ENCODE measurements at regions not wholly inside any gene's neighbourhood (a gene's known extent, or its start where the extent isn't known, plus 50 kb on each side); places are given as distances from the start of the nearest gene placed in this dataset.

- DNase-seq = peak; percentile 4
Measured at GRCh38 chr13:106433066-106433465, 102.4 kb downstream of the EFNB2 start.

- peak; percentile 49 for DNase-seq
Measured at GRCh38 chr13:106432636-106433035, 102.8 kb downstream of the EFNB2 start.

- no peak for DNase-seq
Measured at GRCh38 chr13:106426909-106427308, 108.6 kb downstream of the EFNB2 start.

GRCh38 chr13:106425661-106426060 lies 109.8 kb downstream of the EFNB2 start:
- no peak for DNase-seq

DNA sequence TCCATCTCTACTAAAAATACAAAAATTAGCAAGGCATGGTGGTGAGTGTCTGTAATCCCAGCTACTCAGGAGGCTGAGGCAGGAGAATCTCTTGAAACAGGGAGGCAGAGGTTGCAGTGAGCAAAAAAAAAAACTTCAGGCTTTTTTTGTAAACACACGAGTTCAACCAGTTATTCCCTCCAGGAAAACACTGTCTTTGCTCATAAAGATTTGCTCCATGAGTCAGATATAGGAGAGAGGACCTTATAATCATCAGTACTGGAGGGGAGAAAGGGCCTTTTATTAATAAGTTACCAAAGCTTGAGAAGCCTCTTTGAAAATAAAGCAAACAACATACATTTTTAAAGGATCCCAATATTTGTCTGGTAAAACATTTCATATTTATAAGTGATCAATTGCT lies 110.7 kb downstream of the EFNB2 start:
- no peak for DNase-seq

- no peak for DNase-seq
Measured at GRCh38 chr13:106423530-106423929, 111.9 kb downstream of the EFNB2 start.

DNA sequence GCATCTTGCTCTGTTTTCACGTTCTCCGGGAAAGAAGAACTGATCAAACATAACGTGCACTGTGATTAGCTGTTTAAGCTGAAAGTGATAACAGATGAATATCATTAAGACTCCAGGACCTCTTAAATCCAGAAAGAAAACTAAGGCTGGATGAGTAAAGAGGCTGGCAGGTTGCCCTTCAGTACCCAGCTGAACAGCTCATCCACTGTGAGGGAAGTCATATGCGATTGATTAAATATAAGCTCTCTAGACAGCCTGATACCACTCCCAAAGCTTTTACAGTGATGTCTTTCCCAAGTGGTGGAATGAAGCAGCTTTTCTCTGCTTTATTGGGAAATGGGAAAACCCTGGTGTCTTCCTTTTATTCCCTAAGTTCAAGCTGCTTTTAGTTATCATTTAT lies 116.9 kb downstream of the EFNB2 start:
- peak; percentile 95 for DNase-seq

DNA sequence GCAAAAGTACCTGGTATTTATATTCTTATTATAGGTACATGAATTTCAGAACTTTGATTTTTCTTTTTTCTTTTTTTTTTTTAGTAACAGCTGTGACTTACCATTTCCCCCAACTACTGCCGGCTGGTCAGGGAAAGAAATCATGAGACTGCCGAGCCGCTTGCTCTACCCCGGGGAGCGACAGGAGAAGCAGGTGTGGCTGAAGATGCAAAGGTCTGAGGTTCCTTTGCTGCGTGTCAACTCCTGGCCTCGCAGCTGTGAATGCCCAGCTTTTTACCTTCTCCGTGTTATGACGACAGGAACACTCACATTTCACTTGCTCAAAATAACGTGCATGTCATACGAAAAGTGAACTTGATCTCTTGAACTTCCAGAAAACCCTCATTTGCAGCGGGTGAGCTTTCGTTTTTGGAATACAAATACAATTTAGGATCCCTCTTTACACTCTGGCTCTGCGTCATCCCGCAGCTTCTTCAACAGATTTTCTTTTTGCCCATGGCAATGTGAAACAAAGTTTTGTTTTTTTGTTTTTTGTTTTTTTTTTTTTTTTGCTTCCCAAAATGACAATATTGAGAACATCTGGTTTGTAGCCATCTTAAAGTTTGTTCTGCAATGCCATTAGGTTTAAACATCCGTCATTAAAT lies 117.9 kb downstream of the EFNB2 start:
- DNase-seq = peak; percentile 3

- DNase-seq = no peak
Measured at GRCh38 chr13:106416645-106417044, 118.8 kb downstream of the EFNB2 start.

GRCh38 chr13:106415971-106416370 lies 119.5 kb downstream of the EFNB2 start:
- no peak for DNase-seq

DNA sequence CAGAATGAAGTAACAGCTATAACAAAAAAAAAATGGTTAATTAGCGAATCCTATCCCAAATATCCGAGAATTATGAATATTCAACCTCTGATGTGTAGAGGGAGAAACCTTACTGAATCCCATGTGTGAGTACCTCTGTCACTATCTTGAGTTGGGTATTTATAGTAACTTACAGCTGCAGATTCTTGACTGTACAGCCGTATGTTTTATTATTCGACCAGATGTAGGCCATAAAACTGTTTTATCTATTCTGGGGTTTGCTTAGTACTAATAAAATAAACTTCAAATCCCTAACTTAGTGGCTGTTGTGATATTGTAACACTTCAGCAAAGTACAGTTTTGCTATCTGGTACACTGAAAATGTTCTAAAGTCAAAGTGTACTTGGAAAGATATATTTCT lies 120.0 kb downstream of the EFNB2 start:
- DNase-seq = no peak

GRCh38 chr13:106407338-106407737 lies 128.1 kb downstream of the EFNB2 start:
- DNase-seq = no peak

- DNase-seq = no peak
Measured at GRCh38 chr13:106405731-106406130, 129.7 kb downstream of the EFNB2 start.

DNA sequence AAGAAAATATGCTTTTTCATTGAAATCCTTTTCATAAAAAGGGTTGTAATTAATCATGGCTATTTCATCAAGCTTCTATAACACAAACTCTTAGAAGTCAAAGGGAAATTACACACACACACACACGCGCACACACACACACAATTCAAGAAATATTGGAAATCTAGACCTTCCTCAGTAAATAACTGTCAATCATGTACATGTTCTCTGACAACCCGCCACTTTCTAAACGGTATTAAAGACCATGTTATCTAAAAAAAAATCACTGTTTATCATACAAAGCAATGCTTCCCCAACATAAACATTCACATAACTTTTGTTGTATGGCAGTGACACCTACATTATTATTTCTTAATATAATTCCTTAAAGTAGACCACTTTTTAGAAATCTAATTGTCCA lies 132.2 kb downstream of the EFNB2 start:
- DNase-seq = no peak

DNA sequence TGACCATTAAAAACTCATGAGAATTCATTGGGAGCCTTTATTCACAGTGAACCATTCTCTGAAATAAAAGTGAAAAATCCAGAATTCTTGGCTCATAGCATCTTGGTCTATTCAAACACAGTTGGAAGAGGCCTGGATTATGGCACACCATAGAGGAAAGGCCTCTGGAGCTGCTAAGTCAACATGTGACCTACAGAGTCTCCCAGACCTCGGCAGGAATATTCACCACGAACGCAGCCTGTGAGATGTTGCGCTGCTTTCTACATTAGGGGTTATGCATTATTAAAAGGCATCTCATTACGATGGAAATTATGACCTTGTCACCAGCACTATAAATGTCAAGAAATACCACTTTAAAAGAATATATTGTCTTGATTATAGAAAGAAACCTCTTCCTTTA lies 132.6 kb downstream of the EFNB2 start:
- no peak for DNase-seq

- DNase-seq = no peak
Measured at GRCh38 chr13:106401081-106401480, 134.4 kb downstream of the EFNB2 start.

- no peak for DNase-seq
Measured at GRCh38 chr13:106400289-106400688, 135.2 kb downstream of the EFNB2 start.

DNA sequence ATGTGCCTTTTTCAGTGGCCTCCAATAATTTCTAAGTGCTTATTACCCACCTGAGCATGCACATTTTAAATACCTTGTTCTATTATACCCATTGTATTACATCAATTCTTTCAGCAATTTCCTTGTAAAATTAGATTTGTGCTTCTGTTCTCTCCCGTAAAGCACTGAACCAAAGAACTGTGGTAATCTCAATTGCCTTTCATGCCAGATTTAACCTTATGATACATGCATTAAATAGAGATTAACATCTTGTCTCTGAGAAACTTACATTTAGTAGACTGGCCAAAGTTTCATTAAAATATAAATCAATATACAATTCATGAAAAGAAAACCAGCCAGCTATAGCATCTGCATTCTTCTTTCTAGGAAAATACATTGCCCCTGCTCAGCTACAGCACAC lies 137.2 kb downstream of the EFNB2 start:
- no peak for DNase-seq

DNA sequence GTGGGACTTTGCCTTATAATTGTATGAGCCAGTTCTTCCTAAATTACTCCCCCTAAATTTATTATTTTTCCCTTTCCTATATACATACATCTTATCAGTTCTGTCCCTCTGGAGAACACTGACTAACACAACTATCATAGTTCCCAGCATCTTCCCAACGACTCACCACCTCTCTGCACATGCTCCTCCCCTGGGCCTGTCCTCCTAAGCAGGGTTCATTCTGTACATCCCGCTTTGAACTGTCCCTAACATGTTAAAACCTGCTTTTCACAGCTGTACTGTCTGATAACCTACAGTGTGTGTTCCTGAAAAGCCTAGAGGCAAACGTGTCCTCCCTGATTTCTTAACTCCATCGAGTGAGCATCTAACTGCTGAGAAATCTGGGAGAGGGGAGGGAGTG lies 141.7 kb downstream of the EFNB2 start:
- peak; percentile 59 for DNase-seq

DNA sequence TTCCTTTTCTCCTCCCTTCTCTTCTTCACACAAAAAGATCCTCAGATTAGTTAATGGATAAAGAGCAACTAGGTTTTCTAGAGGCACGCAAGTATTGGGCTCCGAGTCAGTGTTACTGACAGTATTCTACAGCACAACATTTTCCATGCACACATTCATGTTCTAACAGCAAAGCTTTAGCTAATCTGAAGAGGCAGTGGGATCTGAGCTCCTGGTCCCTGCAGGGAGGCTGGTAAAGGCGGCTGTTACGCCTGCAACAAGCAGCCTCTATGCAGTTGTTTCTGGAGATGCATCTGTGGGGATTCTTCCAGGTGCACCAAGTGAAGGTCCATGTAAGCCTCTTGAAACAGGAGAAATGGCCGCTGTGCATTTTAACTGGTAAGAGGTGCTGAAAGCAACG lies 143.8 kb downstream of the EFNB2 start:
- no peak for DNase-seq

- no peak for DNase-seq
Measured at GRCh38 chr13:106391271-106391670, 144.2 kb downstream of the EFNB2 start.

- no peak for DNase-seq
Measured at GRCh38 chr13:106390367-106390766, 145.1 kb downstream of the EFNB2 start.

- DNase-seq = no peak
Measured at GRCh38 chr13:106385654-106386053, 149.8 kb downstream of the EFNB2 start.

- DNase-seq = no peak
Measured at GRCh38 chr13:106384516-106384915, 150.9 kb downstream of the EFNB2 start.

DNA sequence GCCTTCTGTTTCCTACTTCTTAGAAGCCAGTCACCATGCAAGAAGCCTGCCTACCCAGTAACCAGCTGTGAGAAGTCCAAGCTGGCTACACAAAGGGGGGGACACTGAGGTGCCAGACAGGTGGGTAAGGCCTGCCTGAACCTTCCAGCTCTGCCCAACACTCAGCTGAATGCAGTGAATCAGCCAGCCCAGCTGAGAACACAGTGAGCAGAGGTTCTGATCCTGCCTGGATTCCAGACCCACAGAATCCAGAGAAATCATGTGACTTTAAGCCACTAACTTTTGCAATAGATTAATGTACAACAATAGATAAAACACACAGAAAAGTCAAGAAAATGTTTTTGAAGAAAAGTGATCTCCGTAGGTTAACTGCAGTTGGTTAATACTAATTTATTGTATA lies 151.7 kb downstream of the EFNB2 start:
- DNase-seq = no peak

DNA sequence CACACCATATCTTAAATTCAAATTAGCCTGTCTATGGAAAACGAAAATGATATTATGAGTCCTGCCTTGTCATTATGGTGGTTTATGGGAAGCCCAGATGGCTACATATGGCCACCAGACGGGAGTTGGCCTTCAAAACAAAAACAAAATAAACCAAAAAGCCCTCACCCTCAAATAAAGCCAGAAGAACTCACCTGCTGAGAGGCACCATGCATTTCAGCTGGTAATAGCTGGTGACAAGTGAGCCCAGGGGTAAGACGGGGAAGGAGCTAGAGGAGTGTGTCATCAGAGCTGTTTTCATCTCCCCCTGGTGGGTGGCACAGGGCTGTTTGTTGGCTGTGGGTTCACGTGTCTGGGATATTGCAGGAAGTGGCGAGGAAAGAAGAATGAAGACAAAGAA lies 152.9 kb downstream of the EFNB2 start:
- no peak for DNase-seq

Measured in fibroblast of skin of right biceps (primary cell).